ENCODE measurements at regions not wholly inside any gene's neighbourhood (a gene's known extent, or its start where the extent isn't known, plus 50 kb on each side); places are given as distances from the start of the nearest gene placed in this dataset.

GRCh38 chr10:71135236-71135635 is 77.1 kb upstream of the UNC5B start:
- CTCF ChIA-PET: no interaction called here

DNA sequence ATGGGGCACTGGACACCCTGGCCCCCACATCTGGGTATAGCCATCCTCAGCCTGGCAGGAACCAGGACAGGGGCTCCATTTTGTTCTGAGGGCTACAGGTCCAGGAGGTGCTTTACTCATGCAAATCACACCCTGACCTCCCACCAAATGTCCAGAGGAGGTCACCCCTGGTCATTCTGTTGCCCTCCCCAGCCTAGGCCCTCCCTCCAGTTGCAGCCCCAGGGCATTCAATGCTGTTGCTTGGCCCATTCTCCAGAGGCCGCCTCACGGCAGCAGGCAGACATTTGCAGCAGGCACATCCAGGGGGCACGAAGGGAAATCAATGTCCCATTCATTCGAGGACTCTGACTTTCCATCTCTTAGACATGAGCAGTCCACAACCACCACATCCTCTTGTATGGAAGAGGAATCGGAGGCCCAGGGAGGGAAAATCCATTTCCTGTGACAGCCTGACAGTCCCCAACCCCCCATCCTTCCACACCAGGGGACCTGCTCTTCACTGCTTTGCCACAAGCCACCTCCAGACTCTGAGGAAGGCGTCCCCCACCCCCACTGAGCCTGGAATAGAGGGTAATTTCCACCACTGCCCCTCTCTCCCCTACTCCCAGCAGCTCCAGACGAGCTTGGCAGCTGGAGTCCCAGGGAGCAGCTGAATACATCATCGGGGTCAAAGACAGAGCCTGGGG is 76.2 kb upstream of the UNC5B start:
- no peaks in the 10 kb centered on the region for H3K36me3 ChIP-seq (ENCODE audit: control insufficient read depth, insufficient read depth, low read length)
- DNase-seq (ENCODE audit: low read depth): no peak
- H3K27me3 ChIP-seq (ENCODE audit: control insufficient read depth, insufficient read depth, low read length): peaks cover 9% of the 10 kb centered on the region
- H3K4me3 ChIP-seq (ENCODE audit: low read depth, low read length): no peak overlapping the region
- ChIA-PET CTCF (no interaction called here), POLR2A (no interaction called here)
- TF ChIP-seq, protein P1, sequence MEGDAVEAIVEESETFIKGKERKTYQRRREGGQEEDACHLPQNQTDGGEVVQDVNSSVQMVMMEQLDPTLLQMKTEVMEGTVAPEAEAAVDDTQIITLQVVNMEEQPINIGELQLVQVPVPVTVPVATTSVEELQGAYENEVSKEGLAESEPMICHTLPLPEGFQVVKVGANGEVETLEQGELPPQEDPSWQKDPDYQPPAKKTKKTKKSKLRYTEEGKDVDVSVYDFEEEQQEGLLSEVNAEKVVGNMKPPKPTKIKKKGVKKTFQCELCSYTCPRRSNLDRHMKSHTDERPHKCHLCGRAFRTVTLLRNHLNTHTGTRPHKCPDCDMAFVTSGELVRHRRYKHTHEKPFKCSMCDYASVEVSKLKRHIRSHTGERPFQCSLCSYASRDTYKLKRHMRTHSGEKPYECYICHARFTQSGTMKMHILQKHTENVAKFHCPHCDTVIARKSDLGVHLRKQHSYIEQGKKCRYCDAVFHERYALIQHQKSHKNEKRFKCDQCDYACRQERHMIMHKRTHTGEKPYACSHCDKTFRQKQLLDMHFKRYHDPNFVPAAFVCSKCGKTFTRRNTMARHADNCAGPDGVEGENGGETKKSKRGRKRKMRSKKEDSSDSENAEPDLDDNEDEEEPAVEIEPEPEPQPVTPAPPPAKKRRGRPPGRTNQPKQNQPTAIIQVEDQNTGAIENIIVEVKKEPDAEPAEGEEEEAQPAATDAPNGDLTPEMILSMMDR (IDR thresholded peaks at IDR 0.05; ENCODE audit: insufficient read depth, low read depth, low read length): no peak

More at GRCh38 chr10:71135236-71135635, 77.1 kb upstream of the UNC5B start:
- Histone ChIP-seq H3K27me3 (ENCODE audit: control insufficient read depth, insufficient read depth, low read length) (peaks cover 13% of the 10 kb centered on the region), H3K36me3 (ENCODE audit: control insufficient read depth, insufficient read depth, low read length) (no peaks in the 10 kb centered on the region), H3K4me3 (ENCODE audit: low read depth, low read length) (no peak overlapping the region)
- POLR2A ChIA-PET: no interaction called here
- no peak for DNase-seq (ENCODE audit: low read depth)
- TF ChIP-seq, protein P1 (IDR thresholded peaks at IDR 0.05; ENCODE audit: insufficient read depth, low read depth, low read length): no peak

GRCh38 chr10:71137701-71138100 is 74.7 kb upstream of the UNC5B start:
- no peak for DNase-seq (ENCODE audit: low read depth)
- Histone ChIP-seq H3K36me3 (ENCODE audit: control insufficient read depth, insufficient read depth, low read length) (no peaks in the 10 kb centered on the region), H3K4me3 (ENCODE audit: low read depth, low read length) (no peak overlapping the region), H3K27me3 (ENCODE audit: control insufficient read depth, insufficient read depth, low read length) (peaks cover 6% of the 10 kb centered on the region)
- ChIA-PET POLR2A (no interaction called here), CTCF (no interaction called here)
- TF ChIP-seq, protein P1 (IDR thresholded peaks at IDR 0.05; ENCODE audit: insufficient read depth, low read depth, low read length): no peak

DNA sequence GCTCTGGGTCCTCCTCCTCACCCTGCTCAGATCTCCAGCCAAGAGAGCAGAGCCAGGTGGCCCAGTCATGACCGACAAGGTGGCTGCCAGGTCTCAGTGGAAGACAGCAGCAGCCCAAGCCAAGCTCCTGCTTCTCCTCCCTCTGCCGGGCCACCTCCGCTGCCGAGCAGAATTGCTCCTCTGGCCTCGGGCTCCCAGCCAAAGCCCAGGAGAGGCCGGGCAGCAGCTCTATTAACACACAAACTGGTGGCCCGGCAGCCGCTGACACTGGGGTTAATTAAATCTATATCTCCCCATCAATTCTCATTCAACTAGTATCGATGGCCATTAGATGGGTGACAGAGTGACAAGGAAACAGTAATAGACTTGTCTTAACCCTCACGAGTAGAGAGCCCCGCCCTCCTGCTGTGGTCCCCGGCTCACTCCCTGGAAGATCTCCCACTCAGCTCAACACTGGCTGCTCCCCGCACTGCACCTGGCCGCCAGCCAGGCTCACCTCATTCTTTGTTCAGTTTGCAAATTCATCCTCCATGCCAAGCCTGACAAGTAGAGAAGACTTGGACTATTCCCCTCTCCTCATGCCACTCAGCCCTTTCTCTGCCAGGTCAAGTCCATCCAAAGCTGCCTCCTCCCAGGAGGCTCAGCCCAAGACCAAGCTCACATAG is 74.1 kb upstream of the UNC5B start:
- POLR2A ChIA-PET: no interaction called here
- TF ChIP-seq, protein P1 (IDR thresholded peaks at IDR 0.05; ENCODE audit: insufficient read depth, low read depth, low read length): no peak
- Histone ChIP-seq H3K4me3 (ENCODE audit: low read depth, low read length) (no peak overlapping the region), H3K36me3 (ENCODE audit: control insufficient read depth, insufficient read depth, low read length) (no peaks in the 10 kb centered on the region), H3K27me3 (ENCODE audit: control insufficient read depth, insufficient read depth, low read length) (peaks cover 10% of the 10 kb centered on the region)
- CTCF ChIA-PET: no interaction called here
- no peak for DNase-seq (ENCODE audit: low read depth)

DNA sequence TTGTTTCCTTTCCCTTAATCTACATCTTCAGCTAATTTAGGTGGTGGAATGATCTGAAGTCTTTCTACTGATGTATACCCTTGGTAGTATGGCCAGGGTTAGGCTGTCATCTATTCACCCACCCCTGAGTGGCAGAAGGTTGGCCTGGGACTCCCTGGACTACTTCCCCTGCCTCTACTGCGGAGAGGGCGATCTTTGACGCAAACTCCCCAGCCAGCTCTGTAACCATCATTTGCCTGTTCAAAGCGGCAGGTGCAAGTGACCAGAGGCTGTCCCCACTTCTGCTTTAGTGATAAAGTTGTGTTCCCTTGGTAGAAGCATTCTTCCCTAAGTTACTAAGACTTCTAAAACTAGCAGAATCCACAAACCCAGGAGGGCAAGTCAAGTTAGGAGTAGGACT is 70.8 kb upstream of the UNC5B start:
- TF ChIP-seq, protein P1 (IDR thresholded peaks at IDR 0.05; ENCODE audit: insufficient read depth, low read depth, low read length): no peak
- ChIA-PET POLR2A (no interaction called here), CTCF (no interaction called here)
- Histone ChIP-seq H3K36me3 (ENCODE audit: control insufficient read depth, insufficient read depth, low read length) (no peaks in the 10 kb centered on the region), H3K27me3 (ENCODE audit: control insufficient read depth, insufficient read depth, low read length) (peaks cover 15% of the 10 kb centered on the region), H3K4me3 (ENCODE audit: low read depth, low read length) (no peak overlapping the region)
- no peak for DNase-seq (ENCODE audit: low read depth)

All from BJ (cell line).